ENCODE measurements at regions not wholly inside any gene's neighbourhood (a gene's known extent, or its start where the extent isn't known, plus 50 kb on each side); places are given as distances from the start of the nearest gene placed in this dataset.

DNA sequence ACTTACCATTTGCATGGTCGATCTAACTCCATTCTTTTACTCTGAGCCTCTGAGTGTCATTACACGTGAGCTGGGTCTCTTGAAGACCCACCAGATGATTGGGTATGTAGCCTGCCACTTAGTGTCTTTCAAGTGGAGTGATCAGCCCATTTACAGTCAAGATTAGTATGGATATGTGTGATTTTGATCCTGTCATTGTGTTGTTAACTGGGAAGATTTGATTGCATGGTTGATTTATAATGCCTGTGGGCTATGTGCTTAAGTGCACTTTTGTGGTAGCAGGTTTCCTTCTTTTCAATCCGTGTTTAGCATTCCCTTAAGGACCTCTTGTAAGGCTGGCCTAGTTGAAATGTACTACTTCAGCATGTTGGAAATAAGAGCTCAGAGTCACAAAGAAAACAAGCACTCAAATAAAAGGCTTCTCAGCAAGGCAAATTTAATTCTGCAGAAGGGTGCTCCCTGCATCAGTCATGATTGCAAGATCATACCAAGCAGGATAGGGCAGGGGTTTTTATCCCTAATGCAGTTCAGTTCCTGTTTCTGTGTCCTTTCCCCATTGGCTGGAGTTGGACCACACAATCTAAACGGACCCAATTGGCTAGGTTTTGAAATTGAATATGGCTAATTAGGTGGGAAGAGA lies 230.7 kb upstream of the SYT4 start:
- Mint-ChIP-seq H3K36me3 (peaks cover 35% of the 10 kb centered on the region), H3K27me3 (ENCODE audit: low read depth) (no peaks in the 10 kb centered on the region), H3K9me3 (peaks cover 81% of the 10 kb centered on the region), H3K4me1 (no peaks in the 10 kb centered on the region), H3K27ac (no peak overlapping the region), H3K4me3 (no peak overlapping the region)
- ChIA-PET POLR2A (no interaction called here), CTCF (no interaction called here)
- no peak for DNase-seq (ENCODE audit: low spot score)
- ATAC-seq: no peak
- TF ChIP-seq, protein P1, sequence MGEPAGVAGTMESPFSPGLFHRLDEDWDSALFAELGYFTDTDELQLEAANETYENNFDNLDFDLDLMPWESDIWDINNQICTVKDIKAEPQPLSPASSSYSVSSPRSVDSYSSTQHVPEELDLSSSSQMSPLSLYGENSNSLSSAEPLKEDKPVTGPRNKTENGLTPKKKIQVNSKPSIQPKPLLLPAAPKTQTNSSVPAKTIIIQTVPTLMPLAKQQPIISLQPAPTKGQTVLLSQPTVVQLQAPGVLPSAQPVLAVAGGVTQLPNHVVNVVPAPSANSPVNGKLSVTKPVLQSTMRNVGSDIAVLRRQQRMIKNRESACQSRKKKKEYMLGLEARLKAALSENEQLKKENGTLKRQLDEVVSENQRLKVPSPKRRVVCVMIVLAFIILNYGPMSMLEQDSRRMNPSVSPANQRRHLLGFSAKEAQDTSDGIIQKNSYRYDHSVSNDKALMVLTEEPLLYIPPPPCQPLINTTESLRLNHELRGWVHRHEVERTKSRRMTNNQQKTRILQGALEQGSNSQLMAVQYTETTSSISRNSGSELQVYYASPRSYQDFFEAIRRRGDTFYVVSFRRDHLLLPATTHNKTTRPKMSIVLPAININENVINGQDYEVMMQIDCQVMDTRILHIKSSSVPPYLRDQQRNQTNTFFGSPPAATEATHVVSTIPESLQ (CRISPR knock-in tag; IDR thresholded peaks at IDR 0.05): no peak
- TF ChIP-seq, protein P2, sequence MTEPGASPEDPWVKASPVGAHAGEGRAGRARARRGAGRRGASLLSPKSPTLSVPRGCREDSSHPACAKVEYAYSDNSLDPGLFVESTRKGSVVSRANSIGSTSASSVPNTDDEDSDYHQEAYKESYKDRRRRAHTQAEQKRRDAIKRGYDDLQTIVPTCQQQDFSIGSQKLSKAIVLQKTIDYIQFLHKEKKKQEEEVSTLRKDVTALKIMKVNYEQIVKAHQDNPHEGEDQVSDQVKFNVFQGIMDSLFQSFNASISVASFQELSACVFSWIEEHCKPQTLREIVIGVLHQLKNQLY (CRISPR knock-in tag; IDR thresholded peaks at IDR 0.05): no peak
- TF ChIP-seq, protein P3, sequence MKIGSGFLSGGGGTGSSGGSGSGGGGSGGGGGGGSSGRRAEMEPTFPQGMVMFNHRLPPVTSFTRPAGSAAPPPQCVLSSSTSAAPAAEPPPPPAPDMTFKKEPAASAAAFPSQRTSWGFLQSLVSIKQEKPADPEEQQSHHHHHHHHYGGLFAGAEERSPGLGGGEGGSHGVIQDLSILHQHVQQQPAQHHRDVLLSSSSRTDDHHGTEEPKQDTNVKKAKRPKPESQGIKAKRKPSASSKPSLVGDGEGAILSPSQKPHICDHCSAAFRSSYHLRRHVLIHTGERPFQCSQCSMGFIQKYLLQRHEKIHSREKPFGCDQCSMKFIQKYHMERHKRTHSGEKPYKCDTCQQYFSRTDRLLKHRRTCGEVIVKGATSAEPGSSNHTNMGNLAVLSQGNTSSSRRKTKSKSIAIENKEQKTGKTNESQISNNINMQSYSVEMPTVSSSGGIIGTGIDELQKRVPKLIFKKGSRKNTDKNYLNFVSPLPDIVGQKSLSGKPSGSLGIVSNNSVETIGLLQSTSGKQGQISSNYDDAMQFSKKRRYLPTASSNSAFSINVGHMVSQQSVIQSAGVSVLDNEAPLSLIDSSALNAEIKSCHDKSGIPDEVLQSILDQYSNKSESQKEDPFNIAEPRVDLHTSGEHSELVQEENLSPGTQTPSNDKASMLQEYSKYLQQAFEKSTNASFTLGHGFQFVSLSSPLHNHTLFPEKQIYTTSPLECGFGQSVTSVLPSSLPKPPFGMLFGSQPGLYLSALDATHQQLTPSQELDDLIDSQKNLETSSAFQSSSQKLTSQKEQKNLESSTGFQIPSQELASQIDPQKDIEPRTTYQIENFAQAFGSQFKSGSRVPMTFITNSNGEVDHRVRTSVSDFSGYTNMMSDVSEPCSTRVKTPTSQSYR (CRISPR knock-in tag; IDR thresholded peaks at IDR 0.05): no peak
- TF ChIP-seq MXD4 (CRISPR knock-in tag; IDR thresholded peaks at IDR 0.05; ENCODE audit: borderline replicate concordance) (no peak), NFYB (CRISPR knock-in tag; conservative IDR thresholded peaks at IDR 0.05; ENCODE audit: low read depth) (no peak), HMGA2 (CRISPR knock-in tag; IDR thresholded peaks at IDR 0.05) (no peak), ZNF671 (CRISPR knock-in tag; IDR thresholded peaks at IDR 0.05) (no peak), EMX1 (CRISPR knock-in tag; IDR thresholded peaks at IDR 0.05) (no peak), SOX15 (CRISPR knock-in tag; IDR thresholded peaks at IDR 0.05) (no peak), JUN (CRISPR knock-in tag; IDR thresholded peaks at IDR 0.05) (no peak)
- TF ChIP-seq, protein P4, sequence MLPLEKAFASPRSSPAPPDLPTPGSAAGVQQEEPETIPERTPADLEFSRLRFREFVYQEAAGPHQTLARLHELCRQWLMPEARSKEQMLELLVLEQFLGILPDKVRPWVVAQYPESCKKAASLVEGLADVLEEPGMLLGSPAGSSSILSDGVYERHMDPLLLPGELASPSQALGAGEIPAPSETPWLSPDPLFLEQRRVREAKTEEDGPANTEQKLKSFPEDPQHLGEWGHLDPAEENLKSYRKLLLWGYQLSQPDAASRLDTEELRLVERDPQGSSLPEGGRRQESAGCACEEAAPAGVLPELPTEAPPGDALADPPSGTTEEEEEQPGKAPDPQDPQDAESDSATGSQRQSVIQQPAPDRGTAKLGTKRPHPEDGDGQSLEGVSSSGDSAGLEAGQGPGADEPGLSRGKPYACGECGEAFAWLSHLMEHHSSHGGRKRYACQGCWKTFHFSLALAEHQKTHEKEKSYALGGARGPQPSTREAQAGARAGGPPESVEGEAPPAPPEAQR (CRISPR knock-in tag; IDR thresholded peaks at IDR 0.05): no peak
- TF ChIP-seq, protein P5, sequence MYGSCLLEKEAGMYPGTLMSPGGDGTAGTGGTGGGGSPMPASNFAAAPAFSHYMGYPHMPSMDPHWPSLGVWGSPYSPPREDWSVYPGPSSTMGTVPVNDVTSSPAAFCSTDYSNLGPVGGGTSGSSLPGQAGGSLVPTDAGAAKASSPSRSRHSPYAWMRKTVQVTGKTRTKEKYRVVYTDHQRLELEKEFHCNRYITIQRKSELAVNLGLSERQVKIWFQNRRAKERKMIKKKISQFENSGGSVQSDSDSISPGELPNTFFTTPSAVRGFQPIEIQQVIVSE (CRISPR knock-in tag; IDR thresholded peaks at IDR 0.05; ENCODE audit: borderline replicate concordance): no peak
- TF ChIP-seq, protein P6, sequence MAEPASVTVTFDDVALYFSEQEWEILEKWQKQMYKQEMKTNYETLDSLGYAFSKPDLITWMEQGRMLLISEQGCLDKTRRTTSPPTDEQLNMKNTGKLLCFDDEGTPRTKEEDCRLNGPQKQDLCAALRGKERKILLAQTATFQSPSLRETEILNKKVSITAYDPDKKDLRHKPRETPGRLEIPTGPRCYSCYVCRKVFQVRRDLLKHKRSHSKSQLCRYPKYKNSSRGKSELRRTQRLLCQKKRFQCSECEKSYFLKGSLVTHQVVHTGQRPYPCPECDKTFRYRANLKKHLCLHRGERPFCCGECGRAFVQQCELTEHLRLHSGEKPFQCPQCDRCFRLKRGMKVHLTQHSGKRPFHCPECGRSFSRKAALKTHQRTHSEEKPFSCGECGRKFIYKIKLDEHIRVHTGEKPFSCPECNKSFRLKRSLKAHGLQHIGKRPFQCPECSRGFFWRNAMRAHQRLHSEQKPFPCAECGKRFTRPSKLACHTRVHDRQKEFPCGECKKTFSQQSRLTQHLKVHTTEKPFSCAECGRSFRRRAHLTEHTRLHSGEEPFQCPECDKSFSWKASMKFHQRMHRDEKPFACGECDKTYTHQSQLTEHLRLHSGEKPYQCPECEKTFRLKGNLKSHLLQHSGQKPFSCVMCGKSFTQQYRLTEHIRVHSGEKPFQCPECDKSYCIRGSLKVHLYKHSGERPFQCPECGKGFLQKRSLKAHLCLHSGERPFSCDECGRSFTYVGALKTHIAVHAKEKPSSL (CRISPR knock-in tag; conservative IDR thresholded peaks at IDR 0.05): no peak
- TF ChIP-seq, protein P7, sequence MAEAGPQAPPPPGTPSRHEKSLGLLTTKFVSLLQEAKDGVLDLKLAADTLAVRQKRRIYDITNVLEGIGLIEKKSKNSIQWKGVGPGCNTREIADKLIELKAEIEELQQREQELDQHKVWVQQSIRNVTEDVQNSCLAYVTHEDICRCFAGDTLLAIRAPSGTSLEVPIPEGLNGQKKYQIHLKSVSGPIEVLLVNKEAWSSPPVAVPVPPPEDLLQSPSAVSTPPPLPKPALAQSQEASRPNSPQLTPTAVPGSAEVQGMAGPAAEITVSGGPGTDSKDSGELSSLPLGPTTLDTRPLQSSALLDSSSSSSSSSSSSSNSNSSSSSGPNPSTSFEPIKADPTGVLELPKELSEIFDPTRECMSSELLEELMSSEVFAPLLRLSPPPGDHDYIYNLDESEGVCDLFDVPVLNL (CRISPR knock-in tag; IDR thresholded peaks at IDR 0.05; ENCODE audit: borderline replicate concordance, low read depth): no peak
- TF ChIP-seq, protein P8, sequence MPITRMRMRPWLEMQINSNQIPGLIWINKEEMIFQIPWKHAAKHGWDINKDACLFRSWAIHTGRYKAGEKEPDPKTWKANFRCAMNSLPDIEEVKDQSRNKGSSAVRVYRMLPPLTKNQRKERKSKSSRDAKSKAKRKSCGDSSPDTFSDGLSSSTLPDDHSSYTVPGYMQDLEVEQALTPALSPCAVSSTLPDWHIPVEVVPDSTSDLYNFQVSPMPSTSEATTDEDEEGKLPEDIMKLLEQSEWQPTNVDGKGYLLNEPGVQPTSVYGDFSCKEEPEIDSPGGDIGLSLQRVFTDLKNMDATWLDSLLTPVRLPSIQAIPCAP (CRISPR knock-in tag; IDR thresholded peaks at IDR 0.05): no peak
- TF ChIP-seq, protein P9, sequence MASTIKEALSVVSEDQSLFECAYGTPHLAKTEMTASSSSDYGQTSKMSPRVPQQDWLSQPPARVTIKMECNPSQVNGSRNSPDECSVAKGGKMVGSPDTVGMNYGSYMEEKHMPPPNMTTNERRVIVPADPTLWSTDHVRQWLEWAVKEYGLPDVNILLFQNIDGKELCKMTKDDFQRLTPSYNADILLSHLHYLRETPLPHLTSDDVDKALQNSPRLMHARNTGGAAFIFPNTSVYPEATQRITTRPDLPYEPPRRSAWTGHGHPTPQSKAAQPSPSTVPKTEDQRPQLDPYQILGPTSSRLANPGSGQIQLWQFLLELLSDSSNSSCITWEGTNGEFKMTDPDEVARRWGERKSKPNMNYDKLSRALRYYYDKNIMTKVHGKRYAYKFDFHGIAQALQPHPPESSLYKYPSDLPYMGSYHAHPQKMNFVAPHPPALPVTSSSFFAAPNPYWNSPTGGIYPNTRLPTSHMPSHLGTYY (CRISPR knock-in tag; IDR thresholded peaks at IDR 0.05): no peak
